ENCODE measurements at regions not wholly inside any gene's neighbourhood (a gene's known extent, or its start where the extent isn't known, plus 50 kb on each side); places are given as distances from the start of the nearest gene placed in this dataset.
"Not testable (repeated sequence)": the region's sequence is repeated elsewhere in the genome, so short reads cannot be mapped to it uniquely, and the experiment has no call there.

GRCh38 chr11:38160433-38160832, 1562.4 kb upstream of the RAG2 start:
- DNase-seq: no peak

GRCh38 chr11:38159038-38159437, 1561.0 kb upstream of the RAG2 start:
- no peak for DNase-seq

- DNase-seq: no peak
Measured at GRCh38 chr11:38156495-38157146, 1558.6 kb upstream of the RAG2 start.

GRCh38 chr11:38155856-38156255, 1557.8 kb upstream of the RAG2 start:
- no peak for DNase-seq

GRCh38 chr11:38153985-38154384, 1555.9 kb upstream of the RAG2 start:
- DNase-seq: no peak

GRCh38 chr11:38143852-38144251, 1545.8 kb upstream of the RAG2 start:
- no peak for DNase-seq

- no peak for DNase-seq
Measured at GRCh38 chr11:38138972-38139371, 1540.9 kb upstream of the RAG2 start.

- no peak for DNase-seq
Measured at GRCh38 chr11:38136887-38137286, 1538.9 kb upstream of the RAG2 start.

- DNase-seq: no peak
Measured at GRCh38 chr11:38131535-38131934, 1533.5 kb upstream of the RAG2 start.

GRCh38 chr11:38130976-38131375, 1532.9 kb upstream of the RAG2 start:
- DNase-seq: no peak

- no peak for DNase-seq
Measured at GRCh38 chr11:38130514-38130913, 1532.5 kb upstream of the RAG2 start.

GRCh38 chr11:38123673-38124072, 1525.6 kb upstream of the RAG2 start:
- DNase-seq: no peak

GRCh38 chr11:38116616-38117015, 1518.6 kb upstream of the RAG2 start:
- DNase-seq: not testable (repeated sequence)

- not testable (repeated sequence) for DNase-seq
Measured at GRCh38 chr11:38115381-38115780, 1517.3 kb upstream of the RAG2 start.

- DNase-seq: no peak
Measured at GRCh38 chr11:38100836-38101462, 1502.9 kb upstream of the RAG2 start.

- no peak for DNase-seq
Measured at GRCh38 chr11:38095268-38095667, 1497.2 kb upstream of the RAG2 start.

GRCh38 chr11:38089726-38090125, 1491.7 kb upstream of the RAG2 start:
- no peak for DNase-seq

GRCh38 chr11:38060920-38061319, 1462.9 kb upstream of the RAG2 start:
- DNase-seq: no peak

GRCh38 chr11:38060136-38060535, 1462.1 kb upstream of the RAG2 start:
- no peak for DNase-seq

- DNase-seq: no peak
Measured at GRCh38 chr11:38046571-38047135, 1448.6 kb upstream of the RAG2 start.

- DNase-seq: no peak
Measured at GRCh38 chr11:38043060-38043459, 1445.0 kb upstream of the RAG2 start.

- no peak for DNase-seq
Measured at GRCh38 chr11:38038777-38039176, 1440.7 kb upstream of the RAG2 start.

Measured in amygdala (tissue), 56 donors.